ENCODE measurements at regions not wholly inside any gene's neighbourhood (a gene's known extent, or its start where the extent isn't known, plus 50 kb on each side); places are given as distances from the start of the nearest gene placed in this dataset.

DNA sequence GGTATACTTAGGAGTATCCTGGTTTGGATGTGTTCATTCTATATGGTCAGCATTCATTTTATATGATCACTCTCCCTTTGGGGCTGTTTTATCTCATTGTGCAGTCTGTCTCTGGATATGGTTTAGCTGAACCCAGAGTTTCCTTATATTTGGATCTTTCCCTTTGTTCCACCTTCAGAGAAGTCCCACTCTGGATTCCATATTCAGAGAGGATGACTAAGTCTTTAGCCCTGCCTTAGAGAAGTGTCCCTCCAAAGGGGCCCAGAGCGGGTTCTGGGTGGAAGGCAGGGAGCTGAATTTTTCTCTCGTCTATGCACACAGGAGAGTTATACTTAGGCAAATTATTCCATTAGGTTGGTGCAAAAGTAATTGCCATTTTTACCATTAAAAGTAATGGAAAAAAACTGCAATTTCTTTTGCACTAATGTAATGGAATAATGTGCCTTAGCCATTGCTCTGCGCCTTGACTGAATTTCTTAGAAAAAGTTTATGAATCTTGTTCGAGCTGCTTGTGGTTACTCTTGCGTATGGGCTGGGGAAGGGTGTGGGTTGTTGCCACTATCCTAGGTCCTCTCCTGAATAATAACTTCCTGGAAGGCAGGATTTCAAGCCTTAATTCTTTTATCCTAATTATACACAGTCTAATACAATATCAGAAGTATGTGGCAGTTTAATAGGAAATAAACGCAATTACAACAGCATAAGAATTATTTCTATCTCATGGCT is 74.2 kb upstream of the MTPN start:
- H3K9me3 ChIP-seq (ENCODE audit: low read depth, low read length, poor library complexity, severe bottlenecking), result no peaks in the 10 kb centered on the region
- BruUV-seq (replicated peaks), result no TSS peak
- no peak overlapping the region for H3K27ac ChIP-seq (ENCODE audit: low read depth, low read length, poor library complexity, severe bottlenecking)
- intact Hi-C loops (cut with micrococcal nuclease; ENCODE audit: unreplicated experiment), result no loop called here
- TF ChIP-seq, protein P1, sequence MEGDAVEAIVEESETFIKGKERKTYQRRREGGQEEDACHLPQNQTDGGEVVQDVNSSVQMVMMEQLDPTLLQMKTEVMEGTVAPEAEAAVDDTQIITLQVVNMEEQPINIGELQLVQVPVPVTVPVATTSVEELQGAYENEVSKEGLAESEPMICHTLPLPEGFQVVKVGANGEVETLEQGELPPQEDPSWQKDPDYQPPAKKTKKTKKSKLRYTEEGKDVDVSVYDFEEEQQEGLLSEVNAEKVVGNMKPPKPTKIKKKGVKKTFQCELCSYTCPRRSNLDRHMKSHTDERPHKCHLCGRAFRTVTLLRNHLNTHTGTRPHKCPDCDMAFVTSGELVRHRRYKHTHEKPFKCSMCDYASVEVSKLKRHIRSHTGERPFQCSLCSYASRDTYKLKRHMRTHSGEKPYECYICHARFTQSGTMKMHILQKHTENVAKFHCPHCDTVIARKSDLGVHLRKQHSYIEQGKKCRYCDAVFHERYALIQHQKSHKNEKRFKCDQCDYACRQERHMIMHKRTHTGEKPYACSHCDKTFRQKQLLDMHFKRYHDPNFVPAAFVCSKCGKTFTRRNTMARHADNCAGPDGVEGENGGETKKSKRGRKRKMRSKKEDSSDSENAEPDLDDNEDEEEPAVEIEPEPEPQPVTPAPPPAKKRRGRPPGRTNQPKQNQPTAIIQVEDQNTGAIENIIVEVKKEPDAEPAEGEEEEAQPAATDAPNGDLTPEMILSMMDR (conservative IDR thresholded peaks at IDR 0.05; ENCODE audit: low read depth, low read length), result no peak
- ChIA-PET POLR2A (ENCODE audit: low non-redundant PET) (no interaction called here), CTCF (no interaction called here)
- no peak overlapping the region for H3K4me3 ChIP-seq (ENCODE audit: low read depth, low read length, poor library complexity, severe bottlenecking)
- H3K36me3 ChIP-seq (ENCODE audit: insufficient read depth, low read length, poor library complexity, severe bottlenecking), result no peaks in the 10 kb centered on the region
- H3K27me3 ChIP-seq (replicated peaks; ENCODE audit: insufficient read depth, low read depth, low read length, poor library complexity), result no peaks in the 10 kb centered on the region
- DNase-seq (ENCODE audit: low spot score), result no peak
- H3K4me1 ChIP-seq (ENCODE audit: insufficient read depth, low read length, poor library complexity, severe bottlenecking), result peaks cover 12% of the 10 kb centered on the region

DNA sequence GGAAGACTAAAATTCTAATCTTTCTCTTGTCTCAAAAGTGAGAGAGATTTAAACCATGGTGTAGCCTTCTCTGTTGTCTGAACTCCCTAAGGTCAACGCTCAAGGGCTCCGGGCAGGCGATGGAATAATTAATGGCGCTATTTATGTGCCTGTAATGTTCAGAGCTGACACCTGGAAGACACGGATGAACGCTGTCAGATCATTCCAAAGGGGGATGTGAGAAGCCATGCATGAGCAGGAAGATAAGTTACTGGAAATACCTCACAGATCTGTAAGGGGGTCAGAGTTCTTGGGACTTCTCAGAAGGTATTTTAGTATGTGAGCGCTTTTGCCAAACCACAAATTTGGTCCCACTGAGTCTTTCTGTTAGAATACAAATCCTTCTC is 73.3 kb upstream of the MTPN start:
- no peaks in the 10 kb centered on the region for H3K27me3 ChIP-seq (replicated peaks; ENCODE audit: insufficient read depth, low read depth, low read length, poor library complexity)
- ChIA-PET POLR2A (ENCODE audit: low non-redundant PET) (no interaction called here), CTCF (no interaction called here)
- intact Hi-C loops (cut with micrococcal nuclease; ENCODE audit: unreplicated experiment), result no loop called here
- no TSS peak for BruUV-seq (replicated peaks)
- H3K27ac ChIP-seq (ENCODE audit: low read depth, low read length, poor library complexity, severe bottlenecking), result no peak overlapping the region
- DNase-seq (ENCODE audit: low spot score), result no peak
- peaks cover 12% of the 10 kb centered on the region for H3K4me1 ChIP-seq (ENCODE audit: insufficient read depth, low read length, poor library complexity, severe bottlenecking)
- no peaks in the 10 kb centered on the region for H3K9me3 ChIP-seq (ENCODE audit: low read depth, low read length, poor library complexity, severe bottlenecking)
- no peak for TF ChIP-seq EZH2 (IDR thresholded peaks at IDR 0.05; ENCODE audit: borderline replicate concordance, low read depth, low read length, poor library complexity, severe bottlenecking)
- TF ChIP-seq, protein P1 (conservative IDR thresholded peaks at IDR 0.05; ENCODE audit: low read depth, low read length), result no peak
- no peak overlapping the region for H3K4me3 ChIP-seq (ENCODE audit: low read depth, low read length, poor library complexity, severe bottlenecking)
- no peaks in the 10 kb centered on the region for H3K36me3 ChIP-seq (ENCODE audit: insufficient read depth, low read length, poor library complexity, severe bottlenecking)

DNA sequence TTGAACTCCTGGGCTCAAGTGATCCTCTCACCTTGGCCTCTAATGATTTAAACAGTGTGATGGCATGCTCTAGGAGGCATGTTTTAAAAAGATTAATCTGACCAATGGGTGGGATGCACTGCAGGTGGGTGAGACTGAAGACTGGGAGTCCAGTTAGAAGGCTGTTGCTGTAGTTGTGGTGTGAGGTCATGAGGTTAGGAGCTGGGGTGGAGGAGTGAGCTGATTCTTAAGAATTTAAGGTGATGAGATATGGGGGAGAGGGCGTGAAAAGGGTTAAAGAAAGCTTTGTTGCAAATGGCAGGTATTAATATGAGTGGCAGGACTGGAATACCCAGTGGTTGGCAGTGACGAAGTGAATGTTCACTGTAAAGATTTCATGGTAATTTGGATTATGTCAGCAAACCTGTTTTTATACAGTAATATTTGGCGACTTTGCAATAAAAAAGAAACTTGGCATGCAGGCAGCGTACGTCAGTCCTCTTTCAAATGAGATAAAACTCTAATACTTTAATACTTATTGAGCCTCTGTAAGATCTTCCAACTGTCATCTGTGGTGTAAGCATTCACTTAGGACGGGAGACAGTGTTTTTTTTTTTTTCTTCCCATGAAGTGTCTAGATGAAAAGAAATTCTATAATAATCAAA is 72.8 kb upstream of the MTPN start:
- ChIA-PET POLR2A (ENCODE audit: low non-redundant PET) (no interaction called here), CTCF (no interaction called here)
- intact Hi-C loops (cut with micrococcal nuclease; ENCODE audit: unreplicated experiment), result no loop called here
- Histone ChIP-seq H3K27me3 (replicated peaks; ENCODE audit: insufficient read depth, low read depth, low read length, poor library complexity) (no peaks in the 10 kb centered on the region), H3K4me3 (ENCODE audit: low read depth, low read length, poor library complexity, severe bottlenecking) (no peak overlapping the region), H3K4me1 (ENCODE audit: insufficient read depth, low read length, poor library complexity, severe bottlenecking) (peaks cover 12% of the 10 kb centered on the region), H3K36me3 (ENCODE audit: insufficient read depth, low read length, poor library complexity, severe bottlenecking) (no peaks in the 10 kb centered on the region), H3K27ac (ENCODE audit: low read depth, low read length, poor library complexity, severe bottlenecking) (no peak overlapping the region), H3K9me3 (ENCODE audit: low read depth, low read length, poor library complexity, severe bottlenecking) (no peaks in the 10 kb centered on the region)
- TF ChIP-seq, protein P1 (conservative IDR thresholded peaks at IDR 0.05; ENCODE audit: low read depth, low read length), result no peak
- TF ChIP-seq EZH2 (IDR thresholded peaks at IDR 0.05; ENCODE audit: borderline replicate concordance, low read depth, low read length, poor library complexity, severe bottlenecking), result no peak
- no TSS peak for BruUV-seq (replicated peaks)
- no peak for DNase-seq (ENCODE audit: low spot score)

Data from A673 (cell line).